ENCODE measurements at regions not wholly inside any gene's neighbourhood (a gene's known extent, or its start where the extent isn't known, plus 50 kb on each side); places are given as distances from the start of the nearest gene placed in this dataset.
"Not testable (repeated sequence)": the region's sequence is repeated elsewhere in the genome, so short reads cannot be mapped to it uniquely, and the experiment has no call there.

DNA sequence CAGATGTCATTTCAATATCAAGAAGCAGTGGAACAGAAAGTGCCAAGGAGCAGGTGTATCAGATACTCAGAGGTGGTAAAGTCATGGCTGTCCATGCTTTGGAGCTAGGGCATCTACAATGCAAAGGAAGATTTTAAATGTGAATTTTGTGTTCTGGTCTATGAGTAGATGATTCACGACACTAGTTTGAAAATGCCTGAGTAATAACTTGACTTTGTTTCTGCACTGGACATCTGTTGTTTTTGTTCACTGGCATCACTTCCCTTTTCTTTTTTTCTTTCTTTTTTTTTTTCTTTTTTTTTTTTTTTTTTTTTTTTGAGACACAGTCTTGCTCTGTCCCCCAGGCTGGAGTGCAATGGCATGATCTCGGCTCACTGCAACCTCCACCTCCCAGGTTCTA is 460.7 kb upstream of the PAPPA start:
- TF ChIP-seq EZH2phosphoT487 (IDR thresholded peaks at IDR 0.05; ENCODE audit: borderline replicate concordance) = not testable (repeated sequence)
- TF ChIP-seq, protein P1, sequence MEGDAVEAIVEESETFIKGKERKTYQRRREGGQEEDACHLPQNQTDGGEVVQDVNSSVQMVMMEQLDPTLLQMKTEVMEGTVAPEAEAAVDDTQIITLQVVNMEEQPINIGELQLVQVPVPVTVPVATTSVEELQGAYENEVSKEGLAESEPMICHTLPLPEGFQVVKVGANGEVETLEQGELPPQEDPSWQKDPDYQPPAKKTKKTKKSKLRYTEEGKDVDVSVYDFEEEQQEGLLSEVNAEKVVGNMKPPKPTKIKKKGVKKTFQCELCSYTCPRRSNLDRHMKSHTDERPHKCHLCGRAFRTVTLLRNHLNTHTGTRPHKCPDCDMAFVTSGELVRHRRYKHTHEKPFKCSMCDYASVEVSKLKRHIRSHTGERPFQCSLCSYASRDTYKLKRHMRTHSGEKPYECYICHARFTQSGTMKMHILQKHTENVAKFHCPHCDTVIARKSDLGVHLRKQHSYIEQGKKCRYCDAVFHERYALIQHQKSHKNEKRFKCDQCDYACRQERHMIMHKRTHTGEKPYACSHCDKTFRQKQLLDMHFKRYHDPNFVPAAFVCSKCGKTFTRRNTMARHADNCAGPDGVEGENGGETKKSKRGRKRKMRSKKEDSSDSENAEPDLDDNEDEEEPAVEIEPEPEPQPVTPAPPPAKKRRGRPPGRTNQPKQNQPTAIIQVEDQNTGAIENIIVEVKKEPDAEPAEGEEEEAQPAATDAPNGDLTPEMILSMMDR (conservative IDR thresholded peaks at IDR 0.05; ENCODE audit: low read length) = not testable (repeated sequence)

Measured in Loucy (cell line).